Endothelial cell of umbilical vein (primary cell): ENCODE measurements at regions not wholly inside any gene's neighbourhood (a gene's known extent, or its start where the extent isn't known, plus 50 kb on each side); places are given as distances from the start of the nearest gene placed in this dataset.

Source experiments
- BruUV-seq: library from RNA; stranded (reverse); fragments of 400-500 nt; replicated peaks from 2 replicates; lab custom pipeline; 2021; lab: Mats Ljungman, UMichigan
- CTCF ChIA-PET: fragments of 300-600, 350-600 bp; sonication (Branson Sonifier 250); formaldehyde crosslinking; loops from one replicate; lab custom pipeline; 2021; ENCODE audit warnings: antibody characterized with exemption, inconsistent platforms; lab: Charles Lee
- POLR2A ChIA-PET: fragments of 300-600, 350-600 bp; sonication (Branson Sonifier 250); formaldehyde crosslinking; loops from one replicate; lab custom pipeline; 2021; ENCODE audit warnings: antibody characterized with exemption, inconsistent platforms; lab: Charles Lee
- DNase-seq: peaks from one replicate; pipeline ENCODE4 v3.0.0-alpha.2; 2011; ENCODE audit warnings: low read depth, low spot score
- FAIRE-seq: peaks from 2 replicates; lab custom pipeline; 2011; peaks lifted over from hg19 to GRCh38; lab: Jason Lieb, UNC
- H2AFZ ChIP-seq: 2 replicates; pipeline ENCODE4 v1.6.0; 2012; ENCODE audit warnings: low read depth, low read length, control low read depth, inconsistent platforms
- H3K27ac ChIP-seq: 2 replicates; pipeline ENCODE4 v1.5.1; 2011; ENCODE audit warnings: low read depth, mild to moderate bottlenecking, control low read depth, low read length, moderate library complexity; ENCODE audit not compliant: insufficient read depth
- H3K27me3 ChIP-seq, 2 experiments: 2 replicates each; pipeline versions ENCODE4 v1.6.0 to v1.6.1; 2011; ENCODE audit warnings: low read length in 2 of 2, mixed read lengths in 1 of 2; ENCODE audit not compliant: control insufficient read depth in 2 of 2, insufficient read depth in 2 of 2
- H3K36me3 ChIP-seq, 2 experiments: 2 replicates in 1 of 2; 3 replicates in 1 of 2; pipeline ENCODE4 v1.5.1; 2011; ENCODE audit warnings: low read length in 2 of 2, mild to moderate bottlenecking in 1 of 2, moderate library complexity in 1 of 2; ENCODE audit not compliant: control insufficient read depth in 2 of 2, insufficient read depth in 2 of 2; ENCODE audit errors: extremely low read depth in 1 of 2
- H3K4me1 ChIP-seq: 3 replicates; pipeline ENCODE4 v1.5.1; 2011; ENCODE audit warnings: mild to moderate bottlenecking, low read length; ENCODE audit not compliant: control insufficient read depth, insufficient read depth; ENCODE audit errors: extremely low read depth
- H3K4me2 ChIP-seq: 2 replicates; pipeline ENCODE4 v1.6.1; 2011; ENCODE audit warnings: low read length, control low read depth, mixed read lengths; ENCODE audit not compliant: insufficient read depth
- H3K4me3 ChIP-seq, 3 experiments: fragments of 200-600 bp in 1 of 3; sonication (generic), shearing (Covaris generic) in 1 of 3; replicated peaks in 1 of 3; 2 replicates each; pipeline ENCODE4 v1.5.1; 2011 to 2016; ENCODE audit warnings: control low read depth in 3 of 3, low read length in 3 of 3, mild to moderate bottlenecking in 2 of 3, inconsistent platforms in 1 of 3, low read depth in 1 of 3, moderate library complexity in 1 of 3; ENCODE audit not compliant: insufficient read depth in 1 of 3
- H3K79me2 ChIP-seq: 2 replicates; pipeline ENCODE4 v1.6.0; 2012; ENCODE audit warnings: low read length, inconsistent platforms; ENCODE audit not compliant: control insufficient read depth, insufficient read depth
- H3K9ac ChIP-seq: replicated peaks from 2 replicates; pipeline ENCODE3; 2011; ENCODE audit warnings: low read length, control low read depth; ENCODE audit not compliant: insufficient read depth; ENCODE audit errors: extremely low read depth
- H3K9me1 ChIP-seq: replicated peaks from 3 replicates; pipeline ENCODE4 v1.6.0; 2011; ENCODE audit warnings: mild to moderate bottlenecking, low read length; ENCODE audit not compliant: control insufficient read depth, insufficient read depth; ENCODE audit errors: extremely low read depth
- H3K9me3 ChIP-seq: replicated peaks from 2 replicates; pipeline ENCODE4 v1.5.1; 2012; ENCODE audit warnings: low read length, inconsistent platforms; ENCODE audit not compliant: control insufficient read depth, insufficient read depth
- H4K20me1 ChIP-seq: replicated peaks from 2 replicates; pipeline ENCODE3; 2011; ENCODE audit warnings: mild to moderate bottlenecking, low read length; ENCODE audit not compliant: control insufficient read depth, insufficient read depth; ENCODE audit errors: extremely low read depth
- EZH2 ChIP-seq: IDR thresholded peaks from 2 replicates; pipeline ENCODE4 v1.6.1; 2012; ENCODE audit warnings: borderline replicate concordance, low read depth, mild to moderate bottlenecking, moderate library complexity, low read length, inconsistent platforms; ENCODE audit not compliant: severe bottlenecking
- FOS ChIP-seq: IDR thresholded peaks from 2 replicates; pipeline ENCODE4 v1.6.1; 2011; ENCODE audit warnings: mild to moderate bottlenecking, low read length, moderate library complexity, borderline replicate concordance; ENCODE audit not compliant: insufficient read depth
- GATA2 ChIP-seq: IDR thresholded peaks from 2 replicates; pipeline ENCODE4 v1.7.0; 2011; ENCODE audit warnings: low read depth, mild to moderate bottlenecking, moderate library complexity, mixed read lengths, low read length; ENCODE audit not compliant: insufficient read length, insufficient read depth
- JUN ChIP-seq: IDR thresholded peaks from 2 replicates; pipeline ENCODE4 v1.6.1; 2011; ENCODE audit warnings: borderline replicate concordance, low read depth; ENCODE audit not compliant: insufficient read length, insufficient read depth
- MYC ChIP-seq: IDR thresholded peaks from one replicate; pipeline ENCODE4 v1.6.1; 2011; ENCODE audit warnings: mild to moderate bottlenecking, low read depth, low read length
- POLR2AphosphoS5 ChIP-seq: IDR thresholded peaks from 2 replicates; pipeline ENCODE4 v1.6.1; 2012; ENCODE audit warnings: low read depth, mild to moderate bottlenecking, control low read depth, low read length, moderate library complexity; ENCODE audit not compliant: insufficient read depth
- dilution Hi-C: fragments of 300-500 bp; cut with MboI; formaldehyde crosslinking; loops from one replicate; pipeline ENCODE4 v1.15.0; 2019; ENCODE audit warnings: low sequenced_read_pairs; ENCODE audit not compliant: extremely low pct_ligation_motif_present
- intact Hi-C: fragments of 100-400 bp; cut with micrococcal nuclease; formaldehyde crosslinking; loops from one replicate; pipeline ENCODE4 v1.10.0; 2022
- TF ChIP-seq, protein P1 (sequence below), 2 donors: IDR thresholded peaks; 1 replicate in 1 of 2; 2 replicates in 1 of 2; pipeline ENCODE4 v1.5.1; 2011; ENCODE audit warnings: low read length in 2 of 2, mild to moderate bottlenecking in 2 of 2, moderate library complexity in 2 of 2, control low read depth in 1 of 2, inconsistent platforms in 1 of 2, low read depth in 1 of 2; ENCODE audit not compliant: insufficient read depth in 1 of 2; ENCODE audit errors: extremely low read depth in 1 of 2
- TF ChIP-seq, protein P2 (sequence below): IDR thresholded peaks from 2 replicates; pipeline ENCODE4 v1.6.1; 2011; ENCODE audit not compliant: insufficient read depth, insufficient read length

DNA sequence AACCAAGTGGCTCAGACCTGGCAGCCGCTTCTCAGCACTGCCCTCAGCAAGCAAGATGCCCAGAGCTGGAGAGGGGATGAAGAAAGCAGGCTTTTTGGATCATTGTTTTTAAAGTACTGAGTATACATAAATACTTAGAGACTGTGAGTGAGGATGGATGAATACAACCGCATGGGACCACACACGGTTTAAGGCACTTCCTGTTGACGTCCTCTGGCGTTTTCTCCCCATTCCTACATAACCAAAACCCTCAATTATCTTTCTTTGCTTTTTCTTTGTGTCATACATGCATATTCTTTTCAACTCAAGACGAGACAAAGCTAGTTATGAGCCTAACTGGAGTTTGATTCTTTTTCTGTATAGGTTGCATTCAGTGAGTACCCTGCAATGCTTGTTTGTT is 198.4 kb downstream of the GALR1 start:
- Histone ChIP-seq H3K27ac (no peak overlapping the region), H3K9me1 (no peaks in the 10 kb centered on the region), H4K20me1 (no peaks in the 10 kb centered on the region), H3K36me3 (no peaks in the 10 kb centered on the region), H3K4me3 (no peak overlapping the region), H3K9me3 (peaks cover 2% of the 10 kb centered on the region), H3K4me1 (no peaks in the 10 kb centered on the region), H3K9ac (no peak overlapping the region), H3K79me2 (no peaks in the 10 kb centered on the region), H3K4me2 (no peak overlapping the region), H2AFZ (no peak overlapping the region), H3K27me3 (no peaks in the 10 kb centered on the region)
- dilution Hi-C loops (no loop called here), intact Hi-C loops (no loop called here)
- ChIA-PET POLR2A (no interaction called here), CTCF (no interaction called here)
- no peak for DNase-seq
- BruUV-seq: no TSS peak
- FAIRE-seq: no peak
- TF ChIP-seq EZH2: no peak
- no peak for TF ChIP-seq FOS
- TF ChIP-seq, protein P1, sequence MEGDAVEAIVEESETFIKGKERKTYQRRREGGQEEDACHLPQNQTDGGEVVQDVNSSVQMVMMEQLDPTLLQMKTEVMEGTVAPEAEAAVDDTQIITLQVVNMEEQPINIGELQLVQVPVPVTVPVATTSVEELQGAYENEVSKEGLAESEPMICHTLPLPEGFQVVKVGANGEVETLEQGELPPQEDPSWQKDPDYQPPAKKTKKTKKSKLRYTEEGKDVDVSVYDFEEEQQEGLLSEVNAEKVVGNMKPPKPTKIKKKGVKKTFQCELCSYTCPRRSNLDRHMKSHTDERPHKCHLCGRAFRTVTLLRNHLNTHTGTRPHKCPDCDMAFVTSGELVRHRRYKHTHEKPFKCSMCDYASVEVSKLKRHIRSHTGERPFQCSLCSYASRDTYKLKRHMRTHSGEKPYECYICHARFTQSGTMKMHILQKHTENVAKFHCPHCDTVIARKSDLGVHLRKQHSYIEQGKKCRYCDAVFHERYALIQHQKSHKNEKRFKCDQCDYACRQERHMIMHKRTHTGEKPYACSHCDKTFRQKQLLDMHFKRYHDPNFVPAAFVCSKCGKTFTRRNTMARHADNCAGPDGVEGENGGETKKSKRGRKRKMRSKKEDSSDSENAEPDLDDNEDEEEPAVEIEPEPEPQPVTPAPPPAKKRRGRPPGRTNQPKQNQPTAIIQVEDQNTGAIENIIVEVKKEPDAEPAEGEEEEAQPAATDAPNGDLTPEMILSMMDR (IDR thresholded peaks at IDR 0.05; ENCODE audit: extremely low read depth in 1 of 2, insufficient read depth in 1 of 2, low read depth in 1 of 2, low read length in 2 of 2): no peak
- no peak for TF ChIP-seq POLR2AphosphoS5
- TF ChIP-seq JUN: no peak
- TF ChIP-seq MYC: no peak
- TF ChIP-seq, protein P2, sequence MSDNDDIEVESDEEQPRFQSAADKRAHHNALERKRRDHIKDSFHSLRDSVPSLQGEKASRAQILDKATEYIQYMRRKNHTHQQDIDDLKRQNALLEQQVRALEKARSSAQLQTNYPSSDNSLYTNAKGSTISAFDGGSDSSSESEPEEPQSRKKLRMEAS: no peak
- TF ChIP-seq GATA2: no peak
